ENCODE measurements at regions not wholly inside any gene's neighbourhood (a gene's known extent, or its start where the extent isn't known, plus 50 kb on each side); places are given as distances from the start of the nearest gene placed in this dataset.

DNA sequence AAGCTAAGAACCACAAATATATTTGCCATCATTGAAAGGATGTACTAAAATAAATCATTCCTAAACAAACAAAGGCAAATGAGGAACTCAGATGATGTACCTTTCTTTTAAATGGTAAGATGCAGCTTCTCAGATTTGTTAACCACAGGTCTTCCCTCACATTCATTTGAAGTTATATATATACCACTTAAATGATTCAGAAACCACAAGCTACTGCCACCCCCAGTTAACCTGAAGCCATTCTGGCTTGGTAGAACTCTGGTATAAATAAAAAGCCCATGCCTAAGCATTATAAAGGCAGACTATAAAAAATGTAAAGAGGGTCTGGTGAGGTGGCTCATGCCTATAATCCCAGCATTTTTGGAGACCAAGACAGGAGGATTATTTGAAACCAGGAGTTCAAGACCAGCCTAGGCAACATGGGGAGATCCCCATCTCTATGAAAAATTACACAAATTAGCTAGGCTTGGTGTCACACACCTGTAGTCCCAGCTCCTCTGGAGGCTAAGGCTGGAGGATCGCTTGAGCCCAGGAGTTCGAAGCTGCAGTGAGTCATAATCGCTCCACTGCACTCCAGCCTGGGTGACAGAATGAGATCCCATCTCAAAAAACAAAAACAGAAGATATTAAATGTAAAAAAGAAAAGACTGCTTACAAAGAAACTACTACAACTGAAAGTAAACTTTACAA, 1185.3 kb downstream of the JRKL start:
- TF ChIP-seq, protein P1, sequence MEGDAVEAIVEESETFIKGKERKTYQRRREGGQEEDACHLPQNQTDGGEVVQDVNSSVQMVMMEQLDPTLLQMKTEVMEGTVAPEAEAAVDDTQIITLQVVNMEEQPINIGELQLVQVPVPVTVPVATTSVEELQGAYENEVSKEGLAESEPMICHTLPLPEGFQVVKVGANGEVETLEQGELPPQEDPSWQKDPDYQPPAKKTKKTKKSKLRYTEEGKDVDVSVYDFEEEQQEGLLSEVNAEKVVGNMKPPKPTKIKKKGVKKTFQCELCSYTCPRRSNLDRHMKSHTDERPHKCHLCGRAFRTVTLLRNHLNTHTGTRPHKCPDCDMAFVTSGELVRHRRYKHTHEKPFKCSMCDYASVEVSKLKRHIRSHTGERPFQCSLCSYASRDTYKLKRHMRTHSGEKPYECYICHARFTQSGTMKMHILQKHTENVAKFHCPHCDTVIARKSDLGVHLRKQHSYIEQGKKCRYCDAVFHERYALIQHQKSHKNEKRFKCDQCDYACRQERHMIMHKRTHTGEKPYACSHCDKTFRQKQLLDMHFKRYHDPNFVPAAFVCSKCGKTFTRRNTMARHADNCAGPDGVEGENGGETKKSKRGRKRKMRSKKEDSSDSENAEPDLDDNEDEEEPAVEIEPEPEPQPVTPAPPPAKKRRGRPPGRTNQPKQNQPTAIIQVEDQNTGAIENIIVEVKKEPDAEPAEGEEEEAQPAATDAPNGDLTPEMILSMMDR (conservative IDR thresholded peaks at IDR 0.05; ENCODE audit: low read depth, low read length) = no peak
- no peak for TF ChIP-seq EZH2 (IDR thresholded peaks at IDR 0.05; ENCODE audit: low read length, unreplicated experiment)
